Eye (tissue), 1 donor: ENCODE measurements at regions not wholly inside any gene's neighbourhood (a gene's known extent, or its start where the extent isn't known, plus 50 kb on each side); places are given as distances from the start of the nearest gene placed in this dataset.
"Not testable (repeated sequence)": the region's sequence is repeated elsewhere in the genome, so short reads cannot be mapped to it uniquely, and the experiment has no call there.

Experiments
- DNase-seq: peaks from one replicate; pipeline ENCODE4 v3.0.0-alpha.2; 2015

- no peak for DNase-seq
Observed at GRCh38 chr11:83403691-83404389, 117.7 kb upstream of the CCDC90B start.

- no peak for DNase-seq
Observed at GRCh38 chr11:83401506-83402225, 115.5 kb upstream of the CCDC90B start.

DNA sequence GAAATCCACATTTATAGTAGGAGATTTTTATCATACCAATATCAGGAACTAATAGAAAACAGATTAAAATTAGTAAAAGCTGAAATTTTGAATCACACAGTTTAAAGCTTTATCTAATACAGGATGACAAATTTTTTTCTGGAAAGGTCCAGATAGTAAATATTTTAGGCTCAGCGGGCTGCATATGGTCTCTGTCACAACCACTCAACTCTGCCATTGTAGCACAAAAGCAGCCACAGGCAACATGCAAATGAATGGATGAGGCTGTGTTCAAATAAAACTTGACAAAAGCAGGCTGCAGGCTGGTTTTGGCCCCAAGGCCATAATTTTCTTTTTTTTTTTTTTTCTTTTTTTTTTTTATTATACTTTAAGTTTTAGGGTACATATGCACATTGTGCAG, 108.2 kb upstream of the CCDC90B start:
- DNase-seq, result no peak

GRCh38 chr11:83392556-83392955, 106.4 kb upstream of the CCDC90B start:
- DNase-seq, result no peak

DNA sequence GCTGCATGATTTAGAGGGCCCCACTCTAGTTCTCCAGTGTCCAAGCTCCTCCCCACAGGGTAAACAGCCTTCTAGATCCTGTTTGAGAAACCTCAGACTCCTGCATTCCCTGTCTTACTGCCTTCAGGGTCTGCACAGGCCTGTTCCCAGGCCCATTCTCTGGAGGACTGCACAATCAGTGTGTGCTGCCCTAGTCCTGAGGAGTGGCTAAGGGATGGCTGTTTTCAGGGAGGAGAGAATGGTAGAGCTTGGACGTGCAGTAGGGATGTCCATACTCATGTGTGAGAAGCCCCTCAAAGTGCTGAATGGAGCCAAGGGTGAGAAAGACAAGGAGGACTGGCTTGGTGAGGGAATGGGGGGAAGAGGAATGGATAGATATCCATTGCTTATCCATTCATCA, 103.8 kb upstream of the CCDC90B start:
- no peak for DNase-seq

GRCh38 chr11:83383838-83384237, 97.7 kb upstream of the CCDC90B start:
- not testable (repeated sequence) for DNase-seq

- no peak for DNase-seq
Observed at GRCh38 chr11:83374311-83374710, 88.1 kb upstream of the CCDC90B start.

GRCh38 chr11:83371489-83371888, 85.3 kb upstream of the CCDC90B start:
- no peak for DNase-seq

GRCh38 chr11:83367745-83368144, 81.6 kb upstream of the CCDC90B start:
- DNase-seq, result no peak

GRCh38 chr11:83364500-83365045, 78.4 kb upstream of the CCDC90B start:
- no peak for DNase-seq

- peak; percentile 6 for DNase-seq
Observed at GRCh38 chr11:83363312-83363711, 77.1 kb upstream of the CCDC90B start.

- no peak for DNase-seq
Observed at GRCh38 chr11:83361831-83362230, 75.7 kb upstream of the CCDC90B start.

- no peak for DNase-seq
Observed at GRCh38 chr11:83355391-83355790, 69.2 kb upstream of the CCDC90B start.

DNA sequence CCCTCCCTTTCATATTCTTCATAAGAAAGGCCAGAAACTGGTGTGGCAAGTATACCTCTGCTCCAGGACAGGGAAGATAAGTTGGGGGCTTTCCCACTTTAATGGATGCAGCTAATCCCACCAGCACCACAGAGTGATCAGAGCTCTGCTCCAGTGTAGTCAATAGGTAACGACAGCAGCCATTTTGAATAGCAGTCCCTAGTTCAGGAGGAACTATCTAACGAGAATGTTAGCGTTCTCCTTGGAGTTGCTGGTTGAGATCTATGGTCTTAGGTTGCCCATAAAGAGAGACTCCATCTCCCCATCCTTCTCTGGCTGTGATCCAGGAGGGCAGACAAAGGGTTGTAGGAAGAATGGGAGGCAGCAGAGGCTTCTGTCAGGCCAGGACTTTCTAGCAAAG, 64.0 kb upstream of the CCDC90B start:
- no peak for DNase-seq

DNA sequence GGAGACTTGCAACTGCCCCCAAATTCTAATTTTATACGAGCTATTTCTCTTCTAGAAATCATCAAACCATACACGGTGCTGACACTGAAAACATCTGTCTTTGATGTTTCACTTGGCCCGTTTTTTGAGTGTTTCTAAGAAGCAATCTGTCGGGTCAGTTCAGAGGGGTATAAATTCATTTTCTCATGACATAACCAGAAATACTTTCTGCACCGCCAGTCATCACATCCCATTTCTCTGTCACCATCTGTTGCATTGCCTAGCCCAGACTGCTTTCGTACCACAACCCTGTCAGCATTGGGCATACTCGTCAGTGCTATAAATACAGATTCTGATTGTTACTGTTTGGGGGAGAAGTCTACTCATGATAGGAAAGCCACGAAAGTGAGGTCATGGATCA, 63.1 kb upstream of the CCDC90B start:
- peak; percentile 37 for DNase-seq

DNA sequence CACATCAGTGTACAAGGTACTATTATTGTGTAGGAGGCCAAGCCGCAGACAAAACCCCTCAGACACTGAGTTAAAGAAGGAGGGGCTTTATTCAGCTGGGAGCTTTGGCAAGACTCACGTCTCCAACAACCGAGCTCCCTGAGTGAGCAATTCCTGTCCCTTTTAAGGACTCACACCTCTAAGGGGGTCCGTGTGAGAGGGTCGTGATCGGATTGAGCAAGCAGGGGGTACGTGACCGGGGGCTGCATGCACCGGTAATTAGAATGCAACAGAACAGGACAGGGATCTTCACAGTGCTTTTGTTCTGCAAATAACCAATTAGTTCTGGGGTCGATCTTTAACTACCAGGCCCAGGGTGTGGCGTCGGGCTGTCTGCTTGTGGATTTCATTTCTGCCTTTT, 60.5 kb upstream of the CCDC90B start:
- not testable (repeated sequence) for DNase-seq

DNA sequence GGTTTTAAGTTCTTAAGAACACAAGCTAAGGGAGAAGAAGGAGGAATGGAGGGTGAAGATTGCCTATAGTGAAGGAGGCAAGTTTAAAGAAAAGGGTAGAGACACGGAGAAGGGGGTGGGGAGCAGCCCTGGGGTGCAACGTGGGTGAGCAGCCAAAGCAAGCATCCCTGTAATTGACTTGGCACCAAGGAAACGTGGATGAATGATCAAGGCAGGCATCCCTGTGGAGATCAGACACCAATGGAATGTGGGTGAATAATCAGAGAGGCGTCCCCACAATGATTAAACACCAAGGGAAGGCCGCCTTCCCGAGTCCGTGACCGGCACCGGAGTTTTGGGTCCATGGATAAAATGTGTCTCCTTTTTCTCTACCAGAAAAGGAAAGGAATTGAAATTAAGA, 58.4 kb upstream of the CCDC90B start:
- DNase-seq, result not testable (repeated sequence)

- no peak for DNase-seq
Observed at GRCh38 chr11:83336993-83337392, 50.8 kb upstream of the CCDC90B start.
